ENCODE measurements at regions not wholly inside any gene's neighbourhood (a gene's known extent, or its start where the extent isn't known, plus 50 kb on each side); places are given as distances from the start of the nearest gene placed in this dataset.

- TF ChIP-seq TAF1 (IDR thresholded peaks at IDR 0.05; ENCODE audit: borderline replicate concordance, low read depth, low read length): no peak
Observed at GRCh38 chr5:128757196-128757959, 207.9 kb upstream of the SLC27A6 start (continued).

GRCh38 chr5:128762661-128763306 is 202.5 kb upstream of the SLC27A6 start:
- no peaks in the 10 kb centered on the region for H3K79me2 ChIP-seq (ENCODE audit: insufficient read depth)

More at GRCh38 chr5:128762661-128763306, 202.5 kb upstream of the SLC27A6 start:
- CTCF ChIA-PET: no interaction called here
- no peaks in the 10 kb centered on the region for H3K27me3 ChIP-seq (ENCODE audit: insufficient read depth)
- no peak overlapping the region for H3K4me2 ChIP-seq
- no peaks in the 10 kb centered on the region for H3K4me1 ChIP-seq (ENCODE audit: control insufficient read depth in 1 of 2, insufficient read depth in 2 of 2, low read depth in 1 of 2, low read length in 1 of 2)
- H3K27ac ChIP-seq (ENCODE audit: low read depth in 2 of 2, low read length in 1 of 2): no peak overlapping the region
- H3K4me3 ChIP-seq (ENCODE audit: low read depth in 2 of 2, low read length in 1 of 2): no peak overlapping the region
- no peaks in the 10 kb centered on the region for H3K36me3 ChIP-seq (replicated peaks in 1 of 2; ENCODE audit: control insufficient read depth in 1 of 2, insufficient read depth in 2 of 2, low read length in 1 of 2)
- no peak overlapping the region for H3K9ac ChIP-seq
- 15% methylated on average over 10 of the region's 10 CpGs for WGBS (ENCODE audit: low lambda C conversion rate)
- H3K9me3 ChIP-seq: no peaks in the 10 kb centered on the region
- H4K20me1 ChIP-seq (ENCODE audit: insufficient read depth): no peaks in the 10 kb centered on the region
- POLR2A ChIA-PET: no interaction called here
- DNase-seq: no peak
- no peak for TF ChIP-seq POLR2AphosphoS5 (IDR thresholded peaks at IDR 0.05; ENCODE audit: low read depth, low read length)
- no peak for TF ChIP-seq FOXJ3 (CRISPR knock-in tag; IDR thresholded peaks at IDR 0.05)
- no peak for TF ChIP-seq RAD21 (IDR thresholded peaks at IDR 0.05; ENCODE audit: low read length)
- TF ChIP-seq EP300 (IDR thresholded peaks at IDR 0.05; ENCODE audit: borderline replicate concordance in 1 of 2, low read depth in 1 of 2, low read length in 1 of 2): no peak
- TF ChIP-seq PBX3 (IDR thresholded peaks at IDR 0.05): no peak
- no peak for TF ChIP-seq CHD2 (IDR thresholded peaks at IDR 0.05; ENCODE audit: low read length, partially characterized antibody)
- no peak for TF ChIP-seq YY1 (IDR thresholded peaks at IDR 0.05; ENCODE audit: low read depth)
- TF ChIP-seq USF1 (IDR thresholded peaks at IDR 0.05; ENCODE audit: borderline replicate concordance, low read depth): no peak
- TF ChIP-seq RXRA (IDR thresholded peaks at IDR 0.05; ENCODE audit: borderline replicate concordance, low read depth): no peak
- TF ChIP-seq FOXM1 (IDR thresholded peaks at IDR 0.05; ENCODE audit: low read depth): no peak
- no peak for TF ChIP-seq USF2 (IDR thresholded peaks at IDR 0.05; ENCODE audit: borderline replicate concordance, low read depth, low read length)
- TF ChIP-seq TCF12 (IDR thresholded peaks at IDR 0.05): no peak
- no peak for TF ChIP-seq ELF1 (IDR thresholded peaks at IDR 0.05)
- TF ChIP-seq CTCF (IDR thresholded peaks at IDR 0.05): no peak
- no peak for TF ChIP-seq SIN3A (IDR thresholded peaks at IDR 0.05; ENCODE audit: borderline replicate concordance, low read depth, low read length)
- TF ChIP-seq TEAD4 (IDR thresholded peaks at IDR 0.05; ENCODE audit: borderline replicate concordance, insufficient read depth): no peak
- no peak for TF ChIP-seq NFIC (IDR thresholded peaks at IDR 0.05; ENCODE audit: borderline replicate concordance)
- H3F3A ChIP-seq (replicated peaks; ENCODE audit: insufficient read depth): no peaks in the 10 kb centered on the region
- no peak overlapping the region for H2AFZ ChIP-seq (ENCODE audit: low read depth)
- no peaks in the 10 kb centered on the region for H3K9me2 ChIP-seq
